ENCODE measurements at regions not wholly inside any gene's neighbourhood (a gene's known extent, or its start where the extent isn't known, plus 50 kb on each side); places are given as distances from the start of the nearest gene placed in this dataset.

GRCh38 chr11:88017666-88018065 is 157.6 kb downstream of the RAB38 start:
- Histone ChIP-seq H3K36me3 (ENCODE audit: control insufficient read depth in 2 of 4, insufficient read depth in 4 of 4, low read length in 3 of 4) (no peaks in the 10 kb centered on the region), H2AK5ac (ENCODE audit: low read depth, low read length) (no peak overlapping the region), H3K4me3 (ENCODE audit: extremely low read depth in 1 of 4, insufficient read depth in 2 of 4, low read depth in 3 of 4, low read length in 4 of 4) (no peak overlapping the region), H4K8ac (ENCODE audit: extremely low read depth, insufficient read depth, low read length) (no peak overlapping the region), H3K18ac (ENCODE audit: extremely low read depth, low read length) (no peak overlapping the region), H3K14ac (ENCODE audit: insufficient read length) (no peak overlapping the region), H3K4me1 (replicated peaks in 1 of 4; ENCODE audit: control insufficient read depth in 3 of 4, insufficient read depth in 4 of 4, low read length in 3 of 4) (no peaks in the 10 kb centered on the region), H3K9ac (replicated peaks in 1 of 4; ENCODE audit: extremely low read depth in 1 of 4, low read depth in 3 of 4, low read length in 3 of 4) (no peak overlapping the region), H3K56ac (replicated peaks; ENCODE audit: insufficient read length, low read depth, low read length) (no peak overlapping the region), H2BK15ac (ENCODE audit: low read length) (no peak overlapping the region), H3K27me3 (replicated peaks in 1 of 4; ENCODE audit: control insufficient read depth in 3 of 4, extremely low read depth in 1 of 4, insufficient read depth in 3 of 4, low read length in 3 of 4) (no peaks in the 10 kb centered on the region), H3K23me2 (ENCODE audit: low read depth, low read length) (no peaks in the 10 kb centered on the region), H4K5ac (ENCODE audit: insufficient read length, low read depth, low read length) (no peak overlapping the region), H2BK12ac (ENCODE audit: low read depth, low read length) (no peak overlapping the region), H3K4me2 (ENCODE audit: insufficient read depth in 1 of 2, low read depth in 2 of 2, low read length in 2 of 2) (no peak overlapping the region), H3K79me2 (ENCODE audit: control insufficient read depth in 1 of 2, insufficient read depth in 2 of 2, low read length in 2 of 2) (no peaks in the 10 kb centered on the region), H2BK120ac (replicated peaks; ENCODE audit: low read depth, low read length) (no peak overlapping the region), H3K27ac (ENCODE audit: low read depth, low read length) (no peak overlapping the region), H3K23ac (ENCODE audit: insufficient read length) (no peak overlapping the region), H2BK5ac (ENCODE audit: low read depth, low read length) (no peak overlapping the region), H4K20me1 (replicated peaks in 1 of 2; ENCODE audit: control insufficient read depth in 1 of 2, insufficient read depth in 2 of 2, low read length in 2 of 2) (no peaks in the 10 kb centered on the region), H4K91ac (replicated peaks; ENCODE audit: insufficient read length, low read length) (no peak overlapping the region), H3K9me3 (ENCODE audit: insufficient read depth in 2 of 2, low read depth in 1 of 2, low read length in 1 of 2) (no peaks in the 10 kb centered on the region), H3K4ac (replicated peaks; ENCODE audit: insufficient read length, low read depth, low read length) (no peak overlapping the region), H2AFZ (ENCODE audit: low read length) (no peak overlapping the region), H2BK20ac (ENCODE audit: low read length) (no peak overlapping the region), H3K79me1 (ENCODE audit: low read depth, low read length) (no peaks in the 10 kb centered on the region)
- TF ChIP-seq EGR1 (IDR thresholded peaks at IDR 0.05; ENCODE audit: borderline replicate concordance, low read depth, low read length) (no peak), HDAC2 (IDR thresholded peaks at IDR 0.05; ENCODE audit: borderline replicate concordance in 1 of 2, low read depth in 2 of 2, low read length in 2 of 2) (no peak), BRCA1 (IDR thresholded peaks at IDR 0.05; ENCODE audit: low read depth, low read length) (no peak), GABPA (IDR thresholded peaks at IDR 0.05; ENCODE audit: borderline replicate concordance, insufficient read depth, low read length) (no peak), ATF2 (IDR thresholded peaks at IDR 0.05; ENCODE audit: low read length) (no peak), TBP (IDR thresholded peaks at IDR 0.05; ENCODE audit: low read depth, low read length) (no peak), SIX5 (IDR thresholded peaks at IDR 0.05; ENCODE audit: low read depth, low read length) (no peak), YY1 (IDR thresholded peaks at IDR 0.05; ENCODE audit: low read depth, low read length) (no peak)
- WGBS, 2 experiments (ENCODE audit: extremely low coverage in 1 of 2, insufficient coverage in 1 of 2, insufficient read length in 1 of 2, insufficient replicate concordance in 2 of 2, low coverage in 1 of 2, low lambda C conversion rate in 2 of 2, missing lambda C conversion rate in 1 of 2), result 80% methylated on average over 4 of the region's 4 CpGs; no CpG with 5 or more reads in 1 of the 2 experiments
- no peak for FAIRE-seq
- CTCF ChIA-PET (ENCODE audit: partially characterized antibody), result interaction anchor here (0.8 to 3.7 kb wide), 15 partner anchors 13 to 534 kb away, joined by 3 to 32 read pairs (median 8); no protein-coding TSS in a partner anchor
- POLR2A ChIA-PET (ENCODE audit: partially characterized antibody), result no interaction called here
- no peak for DNase-seq (ENCODE audit: low read depth in 1 of 2, low spot score in 2 of 2)
